Fibroblast of lung (primary cell): ENCODE measurements at regions not wholly inside any gene's neighbourhood (a gene's known extent, or its start where the extent isn't known, plus 50 kb on each side); places are given as distances from the start of the nearest gene placed in this dataset.

Source experiments
- DNase-seq, 2 donors: peaks; one replicate each; pipeline versions ENCODE4 v3.0.0 to v3.0.0-alpha.2; 2010; ENCODE audit warnings: low read depth in 2 of 2
- H2AFZ ChIP-seq: 2 replicates; pipeline ENCODE4 v1.5.1; 2012; ENCODE audit warnings: low read length, control low read depth, inconsistent platforms
- H3K27ac ChIP-seq: 2 replicates; pipeline ENCODE4 v1.5.1; 2011; ENCODE audit warnings: low read length, control low read depth; ENCODE audit not compliant: insufficient read depth
- H3K27me3 ChIP-seq: 2 replicates; pipeline ENCODE4 v1.5.1; 2011; ENCODE audit warnings: mild to moderate bottlenecking, low read length; ENCODE audit not compliant: control insufficient read depth, insufficient read depth
- H3K36me3 ChIP-seq: 2 replicates; pipeline ENCODE4 v1.5.1; 2011; ENCODE audit warnings: low read length; ENCODE audit not compliant: control insufficient read depth, insufficient read depth
- H3K4me1 ChIP-seq: 2 replicates; pipeline ENCODE4 v1.5.1; 2011; ENCODE audit warnings: low read length; ENCODE audit not compliant: control insufficient read depth, insufficient read depth; ENCODE audit errors: extremely low read depth
- H3K4me2 ChIP-seq: 2 replicates; pipeline ENCODE4 v1.5.1; 2011; ENCODE audit warnings: low read length, control low read depth; ENCODE audit not compliant: insufficient read depth; ENCODE audit errors: extremely low read depth
- H3K4me3 ChIP-seq, 4 experiments: fragments of 200-600 bp in 1 of 4; sonication (generic) in 1 of 4; replicated peaks in 1 of 4; 2 replicates each; pipeline ENCODE4 v1.5.1; 2011 to 2016; ENCODE audit warnings: low read length in 4 of 4, low read depth in 3 of 4, mild to moderate bottlenecking in 3 of 4, control low read depth in 2 of 4, inconsistent platforms in 1 of 4, mixed read lengths in 1 of 4; ENCODE audit not compliant: insufficient read depth in 1 of 4; ENCODE audit errors: control extremely low read depth in 1 of 4
- H3K79me2 ChIP-seq: 2 replicates; pipeline ENCODE4 v1.5.1; 2012; ENCODE audit warnings: mild to moderate bottlenecking, low read length, inconsistent platforms; ENCODE audit not compliant: control insufficient read depth, insufficient read depth
- H3K9ac ChIP-seq: 2 replicates; pipeline ENCODE4 v1.5.1; 2011; ENCODE audit warnings: mild to moderate bottlenecking, low read length, control low read depth; ENCODE audit not compliant: insufficient read depth
- H3K9me3 ChIP-seq: 2 replicates; pipeline ENCODE4 v1.5.1; 2012; ENCODE audit warnings: low read depth, low read length; ENCODE audit not compliant: control insufficient read depth, insufficient read depth
- H4K20me1 ChIP-seq: 2 replicates; pipeline ENCODE4 v1.5.1; 2011; ENCODE audit warnings: low read length; ENCODE audit not compliant: control insufficient read depth, insufficient read depth; ENCODE audit errors: extremely low read depth
- CTCF ChIP-seq, 2 donors: IDR thresholded peaks in 1 of 2; conservative IDR thresholded peaks in 1 of 2; 1 replicate in 1 of 2; 2 replicates in 1 of 2; pipeline ENCODE4 v1.5.1; 2011 to 2012; ENCODE audit warnings: low read length in 2 of 2, control low read depth in 1 of 2, inconsistent platforms in 1 of 2, low read depth in 1 of 2, mild to moderate bottlenecking in 1 of 2
- EZH2 ChIP-seq: IDR thresholded peaks from 2 replicates; pipeline ENCODE4 v1.5.1; 2012; ENCODE audit warnings: low read length, control low read depth, mild to moderate bottlenecking; ENCODE audit errors: missing control alignments

GRCh38 chr5:115735108-115735998, 81.1 kb downstream of the CDO1 start:
- Histone ChIP-seq H3K4me3 (no peak overlapping the region), H3K36me3 (no peaks in the 10 kb centered on the region), H3K27me3 (peaks cover 4% of the 10 kb centered on the region), H4K20me1 (no peaks in the 10 kb centered on the region), H3K9me3 (no peaks in the 10 kb centered on the region), H3K4me2 (no peak overlapping the region), H3K27ac (no peak overlapping the region), H2AFZ (no peak overlapping the region), H3K4me1 (no peaks in the 10 kb centered on the region), H3K79me2 (no peaks in the 10 kb centered on the region), H3K9ac (no peak overlapping the region)
- no peak for DNase-seq
- TF ChIP-seq CTCF (conservative IDR thresholded peaks at IDR 0.05 in 1 of 2, IDR thresholded peaks at IDR 0.05 in 1 of 2; ENCODE audit: low read depth in 1 of 2, low read length in 2 of 2): no peak
- no peak for TF ChIP-seq EZH2

- Histone ChIP-seq H2AFZ (no peak overlapping the region), H3K27me3 (peaks cover 4% of the 10 kb centered on the region), H3K79me2 (no peaks in the 10 kb centered on the region), H3K4me2 (no peak overlapping the region), H3K9me3 (no peaks in the 10 kb centered on the region), H3K9ac (no peak overlapping the region), H4K20me1 (no peaks in the 10 kb centered on the region), H3K27ac (no peak overlapping the region), H3K36me3 (no peaks in the 10 kb centered on the region), H3K4me3 (no peak overlapping the region), H3K4me1 (no peaks in the 10 kb centered on the region)
- DNase-seq: no peak
- TF ChIP-seq EZH2: no peak
Measured at GRCh38 chr5:115733607-115734006, 82.9 kb downstream of the CDO1 start.

GRCh38 chr5:115732026-115732425, 84.4 kb downstream of the CDO1 start:
- Histone ChIP-seq H3K9ac (no peak overlapping the region), H3K4me1 (no peaks in the 10 kb centered on the region), H3K4me2 (no peak overlapping the region), H3K79me2 (no peaks in the 10 kb centered on the region), H3K27me3 (peaks cover 4% of the 10 kb centered on the region), H2AFZ (no peak overlapping the region), H3K36me3 (no peaks in the 10 kb centered on the region), H3K4me3 (no peak overlapping the region), H4K20me1 (no peaks in the 10 kb centered on the region), H3K27ac (no peak overlapping the region), H3K9me3 (no peaks in the 10 kb centered on the region)
- no peak for DNase-seq
- TF ChIP-seq CTCF (conservative IDR thresholded peaks at IDR 0.05 in 1 of 2, IDR thresholded peaks at IDR 0.05 in 1 of 2; ENCODE audit: low read depth in 1 of 2, low read length in 2 of 2): no peak
- TF ChIP-seq EZH2: no peak
